ENCODE measurements at regions not wholly inside any gene's neighbourhood (a gene's known extent, or its start where the extent isn't known, plus 50 kb on each side); places are given as distances from the start of the nearest gene placed in this dataset.
"Not testable (repeated sequence)": the region's sequence is repeated elsewhere in the genome, so short reads cannot be mapped to it uniquely, and the experiment has no call there.

GRCh38 chr3:164302622-164303021 lies 775.7 kb downstream of the SI start:
- Histone ChIP-seq H3K27ac (no peak overlapping the region), H3K9me3 (peaks cover 0 to 3% of the 10 kb centered on the region in 2 donors), H3K27me3 (no peaks in the 10 kb centered on the region), H3K4me1 (no peaks in the 10 kb centered on the region), H3K36me3 (no peaks in the 10 kb centered on the region), H3K4me3 (no peak overlapping the region)
- DNase-seq (no peak), ATAC-seq (no peak)
- intact Hi-C loops (cut with DNase I): no loop called here
- no peak for TF ChIP-seq CTCF (IDR thresholded peaks at IDR 0.05)

- DNase-seq; ATAC-seq; H3K9me3 ChIP-seq; intact Hi-C loops (cut with DNase I); H3K27me3 ChIP-seq; H3K4me1 ChIP-seq; H3K4me3 ChIP-seq; H3K36me3 ChIP-seq; H3K27ac ChIP-seq: not testable (repeated sequence)
These were observed 786.8 kb downstream of the SI start for GRCh38 chr3:164291486-164291885.

GRCh38 chr3:164278550-164278949 lies 799.7 kb downstream of the SI start:
- intact Hi-C loops (cut with DNase I): no loop called here
- Histone ChIP-seq H3K4me3 (no peak overlapping the region), H3K27me3 (no peaks in the 10 kb centered on the region), H3K27ac (no peak overlapping the region), H3K36me3 (no peaks in the 10 kb centered on the region), H3K9me3 (peaks cover 0 to 28% of the 10 kb centered on the region in 2 donors), H3K4me1 (no peaks in the 10 kb centered on the region)
- ATAC-seq: no peak
- TF ChIP-seq CTCF (IDR thresholded peaks at IDR 0.05): no peak
- no peak for DNase-seq

GRCh38 chr3:164267053-164267452 lies 811.2 kb downstream of the SI start:
- TF ChIP-seq CTCF (IDR thresholded peaks at IDR 0.05): no peak
- Histone ChIP-seq H3K27ac (no peak overlapping the region), H3K36me3 (no peaks in the 10 kb centered on the region), H3K9me3 (peaks cover 0 to 7% of the 10 kb centered on the region in 2 donors), H3K4me1 (no peaks in the 10 kb centered on the region), H3K27me3 (no peaks in the 10 kb centered on the region), H3K4me3 (no peak overlapping the region)
- DNase-seq: peak in 1 of 4 donors; percentile 2
- no peak for ATAC-seq
- intact Hi-C loops (cut with DNase I): no loop called here

- TF ChIP-seq CTCF (IDR thresholded peaks at IDR 0.05): no peak
- no peaks in the 10 kb centered on the region for H3K27me3 ChIP-seq
- no peak for DNase-seq
- H3K27ac ChIP-seq: no peak overlapping the region
- no peaks in the 10 kb centered on the region for H3K36me3 ChIP-seq
- no peak overlapping the region for H3K4me3 ChIP-seq
- no peaks in the 10 kb centered on the region for H3K4me1 ChIP-seq
- peaks cover 0 to 2% of the 10 kb centered on the region in 2 donors for H3K9me3 ChIP-seq
- ATAC-seq: no peak
- intact Hi-C loops (cut with DNase I): no loop called here
These were observed 827.4 kb downstream of the SI start for GRCh38 chr3:164250923-164251322.

GRCh38 chr3:164236851-164237250 lies 841.4 kb downstream of the SI start:
- intact Hi-C loops (cut with DNase I): no loop called here

More at GRCh38 chr3:164236851-164237250, 841.4 kb downstream of the SI start:
- H3K27me3 ChIP-seq: no peaks in the 10 kb centered on the region
- DNase-seq (no peak), ATAC-seq (no peak)
- H3K4me3 ChIP-seq: no peak overlapping the region
- H3K4me1 ChIP-seq: no peaks in the 10 kb centered on the region
- no peak for TF ChIP-seq CTCF (IDR thresholded peaks at IDR 0.05)
- H3K9me3 ChIP-seq: no peaks in the 10 kb centered on the region
- no peaks in the 10 kb centered on the region for H3K36me3 ChIP-seq
- H3K27ac ChIP-seq: no peak overlapping the region

Measured in left lung (tissue), 4 donors.